Mesodermal cell (in vitro differentiated cells): ENCODE measurements at regions not wholly inside any gene's neighbourhood (a gene's known extent, or its start where the extent isn't known, plus 50 kb on each side); places are given as distances from the start of the nearest gene placed in this dataset.
"Not testable (repeated sequence)": the region's sequence is repeated elsewhere in the genome, so short reads cannot be mapped to it uniquely, and the experiment has no call there.

Experiments used
- H3K27ac ChIP-seq: 2 replicates; pipeline ENCODE4 v1.7.0; 2013; ENCODE audit warnings: mild to moderate bottlenecking, low read depth, low read length, moderate library complexity; ENCODE audit not compliant: severe bottlenecking
- H3K36me3 ChIP-seq: 2 replicates; pipeline ENCODE4 v1.7.1; 2013; ENCODE audit warnings: mild to moderate bottlenecking, low read length, moderate library complexity; ENCODE audit not compliant: control insufficient read depth, insufficient read depth
- H3K4me1 ChIP-seq: one replicate; pipeline ENCODE4 v1.7.1; 2013; ENCODE audit warnings: mild to moderate bottlenecking, low read length; ENCODE audit not compliant: insufficient read depth, control insufficient read depth, poor library complexity, severe bottlenecking
- H3K4me3 ChIP-seq: 2 replicates; pipeline ENCODE4 v1.7.0; 2013; ENCODE audit warnings: low read length, control low read depth, mild to moderate bottlenecking; ENCODE audit not compliant: insufficient read depth, poor library complexity, severe bottlenecking; ENCODE audit errors: extremely low read depth
- H3K9me3 ChIP-seq: 2 replicates; pipeline ENCODE4 v1.7.1; 2013; ENCODE audit warnings: mild to moderate bottlenecking, low read length, moderate library complexity; ENCODE audit not compliant: control insufficient read depth
- WGBS, 2 experiments: methylation state at CpG; one replicate each; pipeline ENCODE4 v1.1.5; 2013; ENCODE audit warnings: missing lambda C conversion rate in 2 of 2; ENCODE audit not compliant: insufficient coverage in 2 of 2; 5-methylcytosine and 5-hydroxymethylcytosine counted together

- H3K9me3 ChIP-seq = peaks cover 15% of the 10 kb centered on the region
- peaks cover 4% of the 10 kb centered on the region for H3K4me1 ChIP-seq
- H3K27ac ChIP-seq = no peak overlapping the region
- no peak overlapping the region for H3K4me3 ChIP-seq
- H3K36me3 ChIP-seq = no peaks in the 10 kb centered on the region
- 89 to 91% methylated on average over 4 to 5 of the region's 5 CpGs for WGBS, 2 experiments
Observed at GRCh38 chr20:52054123-52054522, 137.5 kb downstream of the ZFP64 start.

- H3K36me3 ChIP-seq = no peaks in the 10 kb centered on the region
- peak overlapping the region; percentile 74 for H3K27ac ChIP-seq
- no peak overlapping the region for H3K4me3 ChIP-seq
- 0 to 2% methylated on average over 4 to 5 of the region's 7 CpGs for WGBS, 2 experiments
- no peaks in the 10 kb centered on the region for H3K9me3 ChIP-seq
- peaks cover 23% of the 10 kb centered on the region for H3K4me1 ChIP-seq
Observed at GRCh38 chr20:52049001-52049731, 142.4 kb downstream of the ZFP64 start.

DNA sequence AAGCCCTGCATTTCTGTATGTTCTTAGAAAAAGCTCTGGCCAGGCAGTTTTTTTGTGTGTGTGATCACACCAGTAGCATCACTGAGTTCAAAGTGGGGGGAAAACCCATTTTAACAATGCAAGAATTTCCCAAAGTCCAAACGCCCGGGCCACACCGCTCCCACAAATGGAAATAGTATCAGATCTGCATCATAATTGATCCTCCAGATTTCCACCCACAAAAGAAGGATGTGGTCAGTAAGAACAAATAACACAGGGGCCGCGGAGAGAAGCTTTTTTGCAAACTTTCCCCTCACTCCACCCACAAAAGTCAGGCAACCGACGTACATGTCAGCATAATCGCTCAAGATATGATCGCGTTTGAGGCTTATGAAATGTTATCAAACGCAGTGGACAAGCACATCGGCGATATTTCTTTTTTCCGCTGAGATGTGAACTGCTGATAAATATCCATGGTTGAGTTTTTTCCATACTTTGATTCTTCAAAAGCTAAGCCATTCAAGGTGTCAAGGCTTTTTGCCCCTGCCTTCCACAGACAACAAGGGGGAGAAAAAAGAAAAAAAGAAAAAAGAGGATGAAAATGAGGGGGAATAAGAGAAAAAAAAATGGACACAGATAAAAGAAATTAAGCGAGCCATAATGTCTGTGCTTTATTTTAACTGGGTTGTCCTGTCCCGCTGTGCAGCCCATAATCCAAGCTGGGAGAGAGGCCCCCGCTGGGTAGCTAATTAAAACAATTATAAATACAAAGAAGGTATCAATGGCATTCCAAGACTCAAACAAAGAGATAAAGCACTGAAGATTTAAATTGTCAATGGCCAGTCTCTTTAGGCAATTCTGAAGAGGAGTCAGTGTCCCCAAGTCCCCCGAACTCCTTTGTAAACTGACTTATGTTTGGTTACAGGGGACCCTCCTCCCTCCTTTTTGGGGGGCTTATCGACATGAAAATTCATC lies 143.5 kb downstream of the ZFP64 start:
- Histone ChIP-seq H3K27ac (no peak overlapping the region), H3K9me3 (no peaks in the 10 kb centered on the region), H3K4me3 (no peak overlapping the region), H3K4me1 (peaks cover 23% of the 10 kb centered on the region), H3K36me3 (no peaks in the 10 kb centered on the region)
- WGBS, 2 experiments = 2 to 4% methylated on average over 7 to 9 of the region's 19 CpGs

DNA sequence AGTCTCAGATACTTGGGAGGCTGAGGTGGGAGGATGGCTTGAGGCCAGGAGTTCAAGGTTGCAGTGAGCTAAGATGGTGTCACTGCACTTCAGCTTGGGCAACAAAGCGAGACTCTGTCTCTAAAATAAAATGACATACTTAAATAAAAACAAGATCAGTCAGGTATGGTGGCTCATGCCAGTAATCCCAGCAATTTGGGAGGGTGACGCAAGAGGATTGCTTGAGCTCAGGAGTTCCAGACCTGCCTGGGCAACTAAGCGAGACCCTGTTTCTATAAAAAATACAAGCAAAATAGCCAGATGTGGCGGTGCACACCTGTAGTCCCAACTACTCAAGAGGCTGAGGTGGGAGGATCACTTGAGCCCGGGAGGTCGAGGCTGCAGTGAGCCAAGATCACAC lies 149.6 kb downstream of the ZFP64 start:
- H3K27ac ChIP-seq = no peak overlapping the region
- 100% methylated on average over 2 of the region's 6 CpGs; no CpG with 5 or more reads in 1 of the 2 experiments for whole genome bisulfite sequencing, 2 experiments
- no peaks in the 10 kb centered on the region for H3K9me3 ChIP-seq
- H3K4me1 ChIP-seq = no peaks in the 10 kb centered on the region
- H3K4me3 ChIP-seq = no peak overlapping the region
- H3K36me3 ChIP-seq = no peaks in the 10 kb centered on the region

- WGBS, 2 experiments = 90 to 93% methylated on average over 4 to 5 of the region's 7 CpGs
- H3K27ac ChIP-seq = no peak overlapping the region
- H3K4me3 ChIP-seq = no peak overlapping the region
- H3K36me3 ChIP-seq = no peaks in the 10 kb centered on the region
- H3K9me3 ChIP-seq = no peaks in the 10 kb centered on the region
- H3K4me1 ChIP-seq = no peaks in the 10 kb centered on the region
Observed at GRCh38 chr20:52039790-52040189, 151.8 kb downstream of the ZFP64 start.

DNA sequence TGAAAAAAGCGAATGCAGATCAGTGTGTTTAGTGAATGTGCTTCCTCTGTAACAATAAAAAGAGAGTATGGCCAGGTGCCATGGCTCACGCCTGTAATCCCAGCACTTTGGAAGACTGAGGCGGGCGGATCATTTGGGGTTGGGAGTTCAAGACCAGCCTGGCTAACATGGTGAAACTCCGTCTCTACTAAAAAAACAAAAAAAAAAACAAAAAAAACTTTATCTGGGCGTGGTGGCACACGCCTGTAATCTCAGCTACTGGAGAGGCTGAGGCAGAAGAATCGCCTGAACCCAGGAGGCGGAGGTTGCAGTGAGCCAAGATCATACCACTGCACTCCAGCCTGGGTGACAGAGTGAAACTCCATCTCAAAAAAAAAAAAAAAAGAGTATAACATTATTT lies 152.9 kb downstream of the ZFP64 start:
- H3K27ac ChIP-seq, H3K9me3 ChIP-seq, H3K36me3 ChIP-seq, H3K4me1 ChIP-seq, H3K4me3 ChIP-seq: not testable (repeated sequence)
- whole genome bisulfite sequencing, 2 experiments = 92 to 94% methylated on average over 4 to 7 of the region's 9 CpGs

DNA sequence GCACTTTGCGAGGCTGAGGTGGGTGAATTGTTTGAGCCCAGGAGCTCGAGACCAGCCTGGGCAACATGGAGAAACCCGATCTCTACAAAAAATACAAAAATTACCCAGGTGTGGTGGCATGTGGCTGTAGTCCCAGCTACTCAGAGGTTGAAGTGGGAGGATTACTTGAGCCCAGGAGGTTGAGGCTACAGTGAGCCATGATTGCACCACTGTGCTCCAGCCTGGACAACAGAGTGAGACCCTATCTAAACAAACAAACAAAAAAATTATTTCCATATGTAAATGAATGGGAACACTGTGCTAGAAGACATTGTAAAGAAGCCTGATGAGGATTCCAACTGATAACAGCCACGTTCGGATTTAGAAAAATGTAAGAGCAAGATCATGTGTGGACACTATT lies 154.2 kb downstream of the ZFP64 start:
- H3K4me1 ChIP-seq = peaks cover 4% of the 10 kb centered on the region
- WGBS, 2 experiments = 89 to 96% methylated on average over 2 of the region's 5 CpGs
- H3K27ac ChIP-seq = no peak overlapping the region
- H3K4me3 ChIP-seq = no peak overlapping the region
- no peaks in the 10 kb centered on the region for H3K36me3 ChIP-seq
- no peaks in the 10 kb centered on the region for H3K9me3 ChIP-seq

DNA sequence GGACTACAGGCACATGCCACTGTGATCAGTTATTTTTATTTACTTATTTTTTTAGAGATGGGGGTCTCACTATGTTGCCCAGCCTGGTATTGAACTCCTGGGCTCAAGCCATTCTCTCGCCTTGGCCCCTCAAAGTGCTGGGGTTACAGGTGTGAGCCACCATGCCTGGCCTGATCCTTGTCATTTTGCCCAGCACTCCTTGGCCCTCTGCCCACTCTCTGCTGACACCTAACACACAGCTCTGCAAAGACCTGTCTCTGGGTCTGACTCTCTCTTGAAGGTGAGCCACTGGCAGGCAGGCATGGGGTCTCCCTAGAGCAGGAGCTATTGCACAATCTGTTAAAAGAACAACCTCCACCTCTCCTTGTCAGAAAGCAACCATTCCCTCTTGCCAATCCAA lies 155.6 kb downstream of the ZFP64 start:
- WGBS, 2 experiments = 100% methylated on average over 1 of the region's 1 CpG
- no peak overlapping the region for H3K4me3 ChIP-seq
- peaks cover 17% of the 10 kb centered on the region for H3K4me1 ChIP-seq
- no peaks in the 10 kb centered on the region for H3K9me3 ChIP-seq
- no peaks in the 10 kb centered on the region for H3K36me3 ChIP-seq
- H3K27ac ChIP-seq = no peak overlapping the region

DNA sequence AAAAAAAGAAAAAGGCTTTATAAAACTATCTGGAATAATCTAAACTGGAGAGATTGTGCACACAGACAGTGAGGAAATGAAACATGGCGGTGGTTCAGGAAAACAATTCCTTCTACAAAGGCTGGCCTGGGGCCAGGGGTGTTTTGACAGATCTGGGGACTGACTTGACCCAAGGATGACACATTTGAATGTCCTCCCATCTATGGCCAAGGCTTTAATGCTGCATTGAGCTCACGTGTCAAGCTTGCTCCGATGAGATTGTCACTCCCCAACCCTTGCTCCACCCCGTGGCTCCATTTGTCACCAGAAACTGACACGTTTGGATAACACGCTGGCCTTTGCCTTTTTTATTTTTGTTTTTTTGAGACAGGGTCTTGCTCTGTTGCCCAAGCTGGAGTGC lies 156.1 kb downstream of the ZFP64 start:
- H3K4me1 ChIP-seq = peaks cover 21% of the 10 kb centered on the region

DNA sequence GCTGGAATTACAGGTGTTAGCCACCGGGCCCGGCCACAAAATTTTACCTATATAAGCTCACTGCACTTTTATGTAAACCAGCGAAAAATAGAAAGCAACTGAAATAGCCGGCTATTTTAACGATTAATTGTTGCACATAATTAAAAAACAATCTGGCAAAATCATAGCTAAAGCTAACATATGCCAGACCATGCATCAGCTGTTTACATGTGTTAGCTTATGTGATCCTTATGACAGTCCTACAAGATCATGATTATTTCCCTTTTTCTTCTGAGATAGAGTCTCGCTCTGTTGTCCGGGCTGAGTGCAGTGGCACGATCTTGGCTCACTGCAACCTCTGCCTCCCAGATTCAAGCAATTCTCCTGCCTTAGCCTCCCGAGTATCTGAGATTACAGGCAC lies 157.0 kb downstream of the ZFP64 start:
- Histone ChIP-seq H3K9me3 (no peaks in the 10 kb centered on the region), H3K36me3 (no peaks in the 10 kb centered on the region), H3K27ac (no peak overlapping the region), H3K4me1 (peaks cover 21% of the 10 kb centered on the region), H3K4me3 (no peak overlapping the region)
- 93 to 98% methylated on average over 5 to 6 of the region's 9 CpGs for WGBS, 2 experiments

More for the DNA sequence above, 156.1 kb downstream of the ZFP64 start:
- no peak overlapping the region for H3K4me3 ChIP-seq
- 87 to 93% methylated on average over 4 to 5 of the region's 6 CpGs for WGBS, 2 experiments
- H3K27ac ChIP-seq = no peak overlapping the region
- H3K36me3 ChIP-seq = no peaks in the 10 kb centered on the region
- no peaks in the 10 kb centered on the region for H3K9me3 ChIP-seq

- H3K27ac ChIP-seq = no peak overlapping the region
- WGBS, 2 experiments = 96 to 100% methylated on average over 4 of the region's 5 CpGs
Observed at GRCh38 chr20:52033313-52033712, 158.3 kb downstream of the ZFP64 start.

More at GRCh38 chr20:52033313-52033712, 158.3 kb downstream of the ZFP64 start:
- Histone ChIP-seq H3K4me1 (peaks cover 21% of the 10 kb centered on the region), H3K36me3 (no peaks in the 10 kb centered on the region), H3K9me3 (no peaks in the 10 kb centered on the region), H3K4me3 (no peak overlapping the region)
